Osteocyte (in vitro differentiated cells): ENCODE measurements at regions not wholly inside any gene's neighbourhood (a gene's known extent, or its start where the extent isn't known, plus 50 kb on each side); places are given as distances from the start of the nearest gene placed in this dataset.

ENCODE experiments used
- DNase-seq: peaks from one replicate; pipeline ENCODE4 v3.0.0; 2021; ENCODE audit warnings: mixed read lengths; ENCODE audit not compliant: unreplicated experiment; ENCODE audit errors: extremely low spot score
- H3K27ac Mint-ChIP-seq: one replicate; pipeline ENCODE4 v1.8.0; 2021; ENCODE audit warnings: mild to moderate bottlenecking, mixed read lengths; ENCODE audit not compliant: unreplicated experiment
- H3K27me3 Mint-ChIP-seq: one replicate; pipeline ENCODE4 v1.8.0; 2021; ENCODE audit warnings: mixed read lengths; ENCODE audit not compliant: unreplicated experiment
- H3K36me3 Mint-ChIP-seq: one replicate; pipeline ENCODE4 v1.8.0; 2021; ENCODE audit warnings: mixed read lengths; ENCODE audit not compliant: unreplicated experiment
- H3K4me1 Mint-ChIP-seq: one replicate; pipeline ENCODE4 v1.8.0; 2021; ENCODE audit warnings: mixed read lengths; ENCODE audit not compliant: unreplicated experiment
- H3K4me3 Mint-ChIP-seq: one replicate; pipeline ENCODE4 v1.8.0; 2021; ENCODE audit warnings: mild to moderate bottlenecking, moderate library complexity, mixed read lengths; ENCODE audit not compliant: unreplicated experiment
- H3K9me3 Mint-ChIP-seq: one replicate; pipeline ENCODE4 v1.8.0; 2021; ENCODE audit warnings: mixed read lengths; ENCODE audit not compliant: unreplicated experiment
- CTCF ChIP-seq: fragments of 200-600 bp; sonication (generic); IDR thresholded peaks from 2 replicates; pipeline ENCODE4 v1.5.0; 2021; ENCODE audit warnings: antibody characterized with exemption, mild to moderate bottlenecking, moderate library complexity

- TF ChIP-seq CTCF: no peak
- Mint-ChIP-seq H3K9me3 (peaks cover 29% of the 10 kb centered on the region), H3K27ac (no peak overlapping the region), H3K4me1 (no peaks in the 10 kb centered on the region), H3K36me3 (no peaks in the 10 kb centered on the region), H3K4me3 (no peak overlapping the region), H3K27me3 (no peaks in the 10 kb centered on the region)
- DNase-seq: no peak
Observed at GRCh38 chr20:20941468-20941889, 164.7 kb downstream of the LINC00237 start.

GRCh38 chr20:20939006-20939405, 167.2 kb downstream of the LINC00237 start:
- no peaks in the 10 kb centered on the region for H3K4me1 Mint-ChIP-seq
- H3K27me3 Mint-ChIP-seq: no peaks in the 10 kb centered on the region
- H3K36me3 Mint-ChIP-seq: no peaks in the 10 kb centered on the region
- DNase-seq: no peak
- peaks cover 25% of the 10 kb centered on the region for H3K9me3 Mint-ChIP-seq
- H3K27ac Mint-ChIP-seq: no peak overlapping the region
- no peak overlapping the region for H3K4me3 Mint-ChIP-seq
- no peak for TF ChIP-seq CTCF

DNA sequence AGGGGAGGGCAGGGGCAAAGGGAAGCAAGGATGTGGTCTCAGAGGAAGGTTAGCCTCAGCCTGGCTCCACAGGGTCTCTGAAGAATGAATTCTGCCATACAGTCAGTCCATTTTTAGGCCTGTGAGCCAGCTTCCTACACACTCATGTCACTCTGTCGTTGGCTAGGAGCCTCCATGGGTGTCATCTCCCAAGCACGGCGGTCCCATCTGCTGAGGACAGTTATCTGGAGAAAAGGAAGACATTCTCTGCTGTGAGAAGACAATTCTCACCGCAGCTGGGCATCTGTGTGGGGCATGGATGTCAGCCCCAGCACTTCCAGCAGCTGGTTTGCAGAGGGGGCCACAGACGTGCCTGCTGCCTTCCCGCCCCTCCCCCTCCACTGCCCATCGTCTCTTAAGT, 167.6 kb downstream of the LINC00237 start:
- Mint-ChIP-seq H3K9me3 (peaks cover 25% of the 10 kb centered on the region), H3K27ac (no peak overlapping the region), H3K4me3 (no peak overlapping the region), H3K27me3 (no peaks in the 10 kb centered on the region), H3K36me3 (no peaks in the 10 kb centered on the region), H3K4me1 (no peaks in the 10 kb centered on the region)
- no peak for TF ChIP-seq CTCF
- no peak for DNase-seq

DNA sequence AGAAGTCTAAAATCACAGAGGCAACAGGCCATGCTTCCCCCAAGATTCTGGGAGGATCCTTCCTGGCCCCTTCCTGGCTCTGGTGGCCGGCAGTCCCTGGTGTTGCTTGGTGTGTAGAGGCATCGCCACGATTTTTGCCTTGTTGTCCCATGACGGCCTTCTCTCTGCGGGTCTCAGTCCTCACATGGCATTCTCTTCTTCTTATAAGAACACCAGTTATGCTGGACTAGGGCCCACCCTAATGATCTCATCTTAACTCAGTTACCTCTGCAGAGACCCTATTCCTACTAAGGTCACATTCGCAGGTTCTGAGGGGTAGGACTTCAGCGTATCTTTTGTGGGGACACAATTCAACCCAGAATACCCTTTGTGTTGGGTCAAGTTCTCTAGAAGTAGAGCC, 168.0 kb downstream of the LINC00237 start:
- no peak for TF ChIP-seq CTCF
- H3K36me3 Mint-ChIP-seq: no peaks in the 10 kb centered on the region
- no peak overlapping the region for H3K27ac Mint-ChIP-seq
- H3K4me1 Mint-ChIP-seq: no peaks in the 10 kb centered on the region
- peaks cover 23% of the 10 kb centered on the region for H3K9me3 Mint-ChIP-seq
- no peaks in the 10 kb centered on the region for H3K27me3 Mint-ChIP-seq
- H3K4me3 Mint-ChIP-seq: no peak overlapping the region
- no peak for DNase-seq

- Mint-ChIP-seq H3K4me1 (no peaks in the 10 kb centered on the region), H3K9me3 (peaks cover 17% of the 10 kb centered on the region), H3K27me3 (no peaks in the 10 kb centered on the region), H3K4me3 (no peak overlapping the region), H3K27ac (no peak overlapping the region), H3K36me3 (no peaks in the 10 kb centered on the region)
- DNase-seq: peak; percentile 75
- TF ChIP-seq CTCF: no peak
Observed at GRCh38 chr20:20933142-20933958, 172.8 kb downstream of the LINC00237 start.
